HG03457 (cell line): ENCODE measurements at regions not wholly inside any gene's neighbourhood (a gene's known extent, or its start where the extent isn't known, plus 50 kb on each side); places are given as distances from the start of the nearest gene placed in this dataset.
"Not testable (repeated sequence)": the region's sequence is repeated elsewhere in the genome, so short reads cannot be mapped to it uniquely, and the experiment has no call there.

Source experiments
- ATAC-seq: cut with Tn5 transposase; IDR thresholded peaks from one replicate; pipeline ENCODE4 v1.9.1; 2021; ENCODE audit warnings: moderate number of reproducible peaks; ENCODE audit not compliant: unreplicated experiment

DNA sequence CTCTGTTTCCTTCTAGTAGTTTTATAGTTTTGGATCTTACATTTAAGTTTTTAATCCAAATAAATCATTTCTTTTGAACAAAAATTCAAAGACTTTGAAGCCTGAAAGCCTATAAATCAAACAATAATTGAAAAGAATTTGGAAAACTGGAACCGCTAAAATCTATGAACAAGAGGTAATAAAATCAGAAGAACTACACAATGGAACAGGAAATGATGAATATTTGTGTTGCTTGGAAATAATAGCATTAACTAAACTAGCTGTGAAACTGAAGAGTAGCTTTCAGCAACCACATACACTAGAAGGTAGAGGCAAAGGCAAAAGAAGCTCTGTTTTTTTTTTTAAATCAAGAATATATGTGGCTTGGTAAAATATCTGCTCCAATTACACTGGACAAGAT is 147.9 kb upstream of the ABI3BP start:
- ATAC-seq, result no peak

DNA sequence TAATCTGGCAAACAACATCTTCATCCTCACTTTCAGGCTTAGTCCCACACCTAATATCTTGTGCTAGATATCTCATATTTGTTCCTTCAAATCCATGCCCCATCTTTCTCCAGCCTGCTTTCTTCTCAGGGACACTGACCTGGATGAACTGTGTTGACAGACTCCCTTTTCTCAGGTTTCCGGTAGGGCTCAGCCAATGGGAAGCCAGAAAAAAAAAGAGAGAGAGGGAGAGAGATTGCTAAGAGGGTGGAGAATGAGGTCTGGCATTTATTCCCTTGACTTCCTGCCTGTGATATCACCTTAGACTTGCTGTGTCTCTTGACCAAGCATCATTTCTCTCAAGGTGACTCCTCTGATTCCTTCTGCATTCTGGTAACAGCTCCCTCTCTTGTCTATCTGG is 145.6 kb upstream of the ABI3BP start:
- no peak for ATAC-seq

DNA sequence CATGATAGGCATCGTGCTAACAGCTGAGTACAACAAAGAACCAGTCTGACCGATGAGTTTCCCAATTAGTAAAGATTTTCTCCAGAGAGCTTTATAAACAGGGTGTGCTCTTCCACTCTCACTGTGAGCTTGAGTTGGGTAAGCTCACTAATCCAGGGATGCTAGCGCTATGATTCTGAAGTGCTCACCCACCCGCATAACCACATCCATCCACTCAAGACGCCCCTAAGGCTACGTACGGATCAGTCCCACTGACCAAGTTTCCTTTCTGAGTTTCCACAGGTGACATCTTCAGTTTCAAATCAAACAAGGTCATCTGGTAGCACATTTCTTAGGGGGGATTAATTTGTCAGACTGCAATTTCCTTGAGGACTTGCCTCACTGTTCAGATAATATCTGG is 141.1 kb upstream of the ABI3BP start:
- ATAC-seq, result no peak

DNA sequence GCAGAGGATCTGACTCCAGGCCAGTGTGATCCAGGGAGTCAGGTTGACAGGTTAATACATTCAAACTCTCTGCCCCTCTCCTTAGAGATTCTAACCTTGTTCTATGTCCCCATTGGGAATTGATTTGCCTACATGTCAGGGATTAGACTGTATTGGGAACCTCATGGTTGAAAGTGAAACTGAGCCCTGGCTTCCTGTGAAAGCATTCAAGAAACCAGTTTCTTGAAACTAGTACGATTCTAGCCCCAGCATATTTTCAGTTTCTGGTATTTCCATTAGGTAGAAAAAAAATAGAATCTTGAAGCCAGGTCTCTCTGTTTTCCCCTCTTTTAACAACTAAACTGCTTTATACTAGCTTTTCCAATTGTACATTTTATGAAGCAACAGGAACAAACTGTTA is 140.4 kb upstream of the ABI3BP start:
- peak; percentile 71 for ATAC-seq

DNA sequence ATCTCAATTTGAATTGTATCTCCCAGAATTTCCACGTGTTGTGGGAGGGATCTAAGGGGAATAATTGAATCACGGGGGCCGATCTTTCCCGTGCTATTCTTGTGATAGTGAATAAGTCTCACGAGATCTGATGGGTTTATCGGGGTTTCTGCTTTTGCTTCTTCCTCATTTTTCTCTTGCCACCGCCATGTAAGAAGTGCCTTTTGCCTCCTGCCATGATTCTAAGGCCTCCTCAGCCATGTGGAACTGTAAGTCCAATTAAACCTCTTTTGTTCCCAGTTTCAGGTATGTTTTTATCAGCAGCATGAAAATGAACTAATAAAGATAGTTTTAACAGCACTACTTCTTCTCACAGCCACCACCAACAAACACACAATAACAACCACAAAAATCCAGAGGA is 140.0 kb upstream of the ABI3BP start:
- not testable (repeated sequence) for ATAC-seq

DNA sequence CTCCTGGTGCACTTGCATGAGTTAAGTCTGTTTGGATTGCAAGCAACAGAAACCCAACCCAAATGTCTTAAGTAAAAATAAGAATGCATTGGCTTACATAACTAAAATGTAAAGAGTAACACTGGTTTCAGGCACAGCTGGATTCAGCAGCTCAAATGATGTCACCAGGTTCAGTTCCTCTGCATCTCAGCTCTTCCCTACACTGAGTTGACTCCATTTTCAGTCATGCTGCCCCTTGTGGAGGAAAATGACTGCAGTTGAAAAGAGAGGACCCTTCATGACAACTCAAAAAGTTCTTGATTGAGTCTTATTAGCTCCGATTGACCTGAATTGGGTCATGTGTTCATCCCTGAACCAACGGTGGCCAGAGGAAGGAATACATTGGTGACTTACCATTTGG is 138.5 kb upstream of the ABI3BP start:
- no peak for ATAC-seq

DNA sequence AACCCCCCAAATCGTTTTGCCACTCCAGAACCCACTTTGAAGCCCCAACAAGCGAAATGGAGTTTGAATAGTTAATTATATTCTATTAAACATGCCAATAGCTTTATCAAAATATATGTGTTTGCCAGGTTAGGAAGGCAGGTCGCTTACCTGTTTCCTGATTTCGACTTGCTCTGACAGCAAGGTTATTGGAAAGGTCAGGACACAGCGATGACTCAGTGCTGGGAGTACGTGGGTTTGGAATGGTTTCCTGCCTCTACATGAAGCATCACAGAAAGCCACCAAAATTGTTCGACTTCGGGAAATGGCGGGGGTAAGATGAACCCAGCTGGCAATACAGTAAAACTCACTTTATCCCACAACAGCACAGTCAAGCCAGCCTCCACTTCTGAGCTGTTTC is 135.6 kb upstream of the ABI3BP start:
- no peak for ATAC-seq

DNA sequence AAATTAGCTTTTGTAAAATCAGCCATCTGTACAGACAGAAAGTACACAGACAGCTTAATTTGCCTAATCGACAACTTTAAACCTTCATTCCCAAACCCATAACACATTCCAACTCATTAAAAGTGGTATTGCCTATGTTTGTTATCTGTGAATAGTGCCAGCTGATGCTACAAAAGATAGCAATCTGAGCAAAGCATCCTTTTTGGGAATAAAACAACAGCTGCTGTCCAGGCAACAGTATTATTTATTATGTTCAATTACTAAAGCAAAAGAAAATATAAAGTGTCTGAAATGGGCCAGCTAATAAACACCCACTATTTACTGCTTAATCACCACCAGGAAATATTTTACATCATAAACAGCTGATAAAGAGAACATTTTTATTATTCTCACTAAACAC is 134.8 kb upstream of the ABI3BP start:
- ATAC-seq, result no peak

DNA sequence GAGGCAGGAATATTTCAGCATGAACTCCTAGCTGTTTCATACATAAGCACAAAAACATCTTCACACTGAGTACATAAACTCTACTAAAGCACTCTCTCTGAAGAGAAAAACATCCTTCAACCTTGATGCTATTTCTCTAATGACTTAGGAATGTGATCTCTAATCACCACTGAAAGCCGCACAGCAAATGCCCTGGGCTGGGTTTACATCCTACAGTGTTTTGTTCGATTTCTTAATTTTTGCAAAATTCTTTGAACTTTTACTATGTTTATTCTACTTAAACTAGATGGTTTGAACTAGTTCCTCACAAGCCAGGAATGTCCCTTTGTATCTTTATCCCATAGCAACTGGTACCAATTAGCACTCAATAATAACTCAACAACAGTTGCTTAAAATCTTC is 130.9 kb upstream of the ABI3BP start:
- no peak for ATAC-seq

DNA sequence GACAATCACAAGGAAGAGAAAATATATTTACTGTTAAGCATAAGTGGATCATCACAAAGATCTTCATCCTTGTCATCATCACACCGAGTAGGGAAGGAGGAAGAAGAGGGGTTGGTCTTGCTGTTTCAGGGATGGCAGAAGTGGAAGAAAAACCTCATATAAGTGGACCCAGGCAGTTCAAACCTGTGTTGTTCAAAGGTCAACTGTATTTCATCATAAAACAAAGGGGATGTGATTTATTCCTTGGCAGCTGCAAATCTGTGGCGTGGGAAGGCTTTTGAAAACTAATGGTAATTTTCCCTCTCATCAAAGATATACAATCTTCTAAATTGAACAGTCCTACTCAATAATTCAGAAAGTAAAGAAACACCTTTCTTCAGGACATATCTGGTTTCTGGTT is 129.9 kb upstream of the ABI3BP start:
- no peak for ATAC-seq

DNA sequence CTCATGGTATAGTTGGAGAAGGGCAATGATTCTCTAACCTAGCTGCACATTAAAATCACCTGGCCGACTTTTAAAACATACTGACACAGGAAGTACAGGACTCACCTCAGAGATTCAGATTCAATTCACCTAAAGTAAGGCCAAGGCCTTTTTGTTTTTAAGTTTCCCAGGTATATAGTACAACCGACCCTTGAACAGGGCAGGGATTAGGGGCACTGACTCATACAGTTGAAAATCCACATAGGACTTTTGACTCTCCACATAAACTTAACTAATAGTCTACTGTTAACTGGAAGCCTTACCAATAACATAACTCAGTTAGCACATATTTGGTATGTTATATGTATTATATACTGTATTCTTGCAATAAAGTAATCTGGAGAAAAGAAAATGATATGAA is 129.5 kb upstream of the ABI3BP start:
- ATAC-seq, result no peak

DNA sequence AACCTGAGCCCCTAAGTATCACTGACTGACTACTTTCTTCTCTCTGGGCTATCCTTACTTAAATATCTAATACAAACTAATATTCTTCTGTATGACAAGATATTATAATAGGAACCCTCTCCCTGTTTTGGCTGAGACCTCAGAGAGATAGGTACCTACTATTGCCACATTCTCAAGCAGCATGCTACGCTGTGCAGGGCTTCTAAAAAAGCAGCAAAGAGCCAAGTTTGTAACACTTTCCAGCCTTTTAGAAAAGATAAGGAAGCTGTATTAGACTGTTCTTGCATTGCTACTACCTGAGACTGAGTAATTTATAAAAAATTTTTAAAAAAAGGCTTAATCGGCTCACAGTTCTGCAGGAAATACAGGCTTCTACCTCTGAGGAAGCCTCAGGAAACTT is 126.8 kb upstream of the ABI3BP start:
- ATAC-seq, result no peak

DNA sequence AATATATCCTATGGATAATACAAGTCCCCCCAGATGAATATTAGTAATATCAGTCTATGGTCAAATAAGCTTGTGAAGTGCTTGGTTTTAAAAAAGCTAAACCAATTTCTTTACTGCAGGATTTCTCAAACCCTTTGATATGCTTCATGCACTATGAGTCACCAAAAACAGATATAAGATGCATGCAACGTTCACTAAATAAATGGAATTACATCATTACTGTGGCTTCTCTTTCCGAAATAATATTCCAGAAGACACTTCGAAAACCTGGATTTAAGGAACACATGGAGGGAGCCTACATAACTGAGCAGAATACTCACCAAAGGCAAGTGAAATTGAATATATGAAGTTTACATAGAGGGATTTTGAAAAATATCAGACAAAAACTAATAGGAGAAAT is 126.3 kb upstream of the ABI3BP start:
- no peak for ATAC-seq

DNA sequence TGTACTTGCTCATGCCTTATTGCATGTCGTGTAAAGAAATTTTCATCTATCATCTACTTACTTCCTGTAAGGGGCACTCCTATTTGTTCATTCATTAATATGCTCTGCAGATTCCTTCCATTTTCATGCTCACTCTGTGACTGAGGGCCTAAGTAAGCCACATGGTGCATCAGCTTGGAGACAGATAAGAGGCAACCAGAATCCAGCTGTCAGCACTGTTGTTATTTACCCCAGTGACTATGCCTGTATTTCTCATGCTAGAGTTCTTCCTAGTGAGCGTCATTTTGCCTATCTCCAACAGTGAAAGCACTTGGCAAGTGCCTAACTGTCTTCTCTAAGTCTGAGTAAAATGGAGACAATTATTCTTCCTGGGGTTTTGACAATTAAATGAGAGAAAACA is 124.8 kb upstream of the ABI3BP start:
- no peak for ATAC-seq

DNA sequence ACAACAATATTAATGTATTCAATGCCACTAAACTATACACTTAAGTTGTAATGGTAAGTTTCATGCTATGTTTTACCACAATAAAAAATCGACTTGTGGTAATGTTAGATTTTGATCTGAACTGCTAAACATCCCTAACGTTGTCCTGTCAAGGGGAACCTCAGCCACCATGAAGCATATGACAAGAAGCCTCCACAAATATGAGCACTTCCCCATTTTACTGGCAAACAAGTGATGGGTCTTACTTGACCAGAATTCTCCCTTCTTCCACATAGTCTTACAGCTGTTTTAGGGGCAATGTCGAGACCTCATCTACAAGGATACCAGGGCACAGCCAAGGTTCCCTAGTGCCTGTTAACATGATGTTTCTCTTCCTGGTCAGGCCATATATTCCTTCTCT is 124.2 kb upstream of the ABI3BP start:
- no peak for ATAC-seq

DNA sequence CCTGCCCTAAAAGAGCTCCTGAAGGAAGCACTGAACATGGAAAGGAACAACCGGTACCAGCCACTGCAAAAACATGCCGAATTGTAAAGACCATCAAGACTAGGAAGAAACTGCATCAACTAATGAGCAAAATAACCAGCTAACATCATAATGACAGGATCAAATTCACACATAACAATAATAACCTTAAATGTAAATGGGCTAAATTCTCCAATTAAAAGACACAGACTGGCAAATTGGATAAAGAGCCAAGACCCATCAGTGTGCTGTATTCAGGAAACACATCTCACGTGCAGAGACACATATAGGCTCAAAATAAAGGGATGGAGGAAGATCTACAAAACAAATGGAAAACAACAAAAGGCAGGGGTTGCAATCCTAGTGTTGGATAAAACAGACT is 117.1 kb upstream of the ABI3BP start:
- not testable (repeated sequence) for ATAC-seq

DNA sequence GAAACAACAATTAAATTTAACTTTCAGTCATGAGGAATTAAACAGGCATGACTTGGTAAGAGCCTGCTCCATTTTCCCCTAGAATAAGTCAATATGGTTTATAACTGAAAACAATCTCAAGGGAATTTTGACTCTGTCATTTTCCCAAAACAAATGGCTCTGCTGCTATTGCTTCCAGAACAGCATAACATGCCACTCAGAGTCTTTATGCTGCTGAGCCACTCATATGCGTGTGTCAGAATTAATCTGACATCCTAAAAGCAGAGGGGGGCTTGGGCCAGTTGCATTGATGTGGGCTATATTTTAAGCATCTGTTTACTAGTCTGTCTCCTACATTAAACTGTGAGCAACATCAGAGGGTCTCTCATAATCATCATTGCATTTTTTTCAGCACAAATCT is 111.1 kb upstream of the ABI3BP start:
- ATAC-seq, result no peak

DNA sequence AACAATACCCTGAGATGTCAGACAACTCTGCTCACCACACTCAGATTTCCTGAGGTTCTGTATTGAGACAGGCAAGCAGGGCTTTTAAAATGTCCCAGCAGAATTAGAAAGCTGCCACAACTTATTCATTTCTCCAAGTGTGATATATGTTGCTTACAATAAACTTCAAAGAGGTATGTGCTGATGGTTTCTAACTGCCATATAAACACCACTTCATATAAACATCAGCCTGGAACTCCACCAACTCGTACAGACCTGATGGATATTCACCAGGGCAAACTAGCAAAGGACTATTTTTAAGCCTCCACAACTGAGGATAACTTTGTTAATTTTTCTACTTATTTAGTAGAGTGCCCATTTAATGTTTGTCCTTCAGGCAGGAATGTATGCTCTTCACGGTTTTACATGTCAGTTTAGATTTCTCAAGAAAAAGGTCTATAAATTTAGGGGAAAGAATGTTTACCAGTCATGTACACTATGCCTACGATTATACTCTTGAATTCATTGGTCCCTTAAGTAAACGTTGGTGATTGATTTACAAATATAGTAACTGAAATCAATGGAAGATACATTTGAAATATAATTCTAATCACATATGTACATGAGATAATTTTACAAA is 109.6 kb upstream of the ABI3BP start:
- ATAC-seq, result no peak

DNA sequence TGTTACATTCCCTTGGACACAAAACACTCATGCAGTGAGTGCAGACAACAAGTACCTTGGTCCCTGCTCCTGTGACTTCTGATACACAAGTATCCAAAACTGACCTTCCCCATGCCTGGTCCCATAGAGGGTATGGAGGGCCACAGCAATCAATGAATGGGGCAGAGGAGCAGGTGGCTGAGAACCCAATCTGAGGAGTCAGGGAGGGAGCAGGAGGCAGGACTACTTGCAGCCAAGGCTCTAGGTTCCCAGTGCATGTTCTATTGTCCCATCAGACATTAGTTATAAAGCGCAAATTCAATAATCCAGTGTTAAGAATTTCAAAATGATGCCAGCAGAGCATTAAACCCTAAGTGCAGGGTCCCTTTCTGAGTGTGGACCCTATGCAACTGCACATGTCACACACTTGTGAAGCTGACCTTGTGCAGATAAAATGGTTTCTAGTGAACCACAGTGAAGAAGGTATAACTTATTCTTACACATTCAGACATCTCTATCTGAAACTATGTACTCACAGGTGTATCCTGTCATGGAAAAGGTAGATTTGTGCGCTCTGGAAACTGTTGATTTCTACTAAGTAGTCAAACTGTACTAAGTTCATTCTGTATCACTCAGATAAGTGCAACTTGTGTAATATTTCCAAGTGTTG is 107.3 kb upstream of the ABI3BP start:
- ATAC-seq, result no peak

DNA sequence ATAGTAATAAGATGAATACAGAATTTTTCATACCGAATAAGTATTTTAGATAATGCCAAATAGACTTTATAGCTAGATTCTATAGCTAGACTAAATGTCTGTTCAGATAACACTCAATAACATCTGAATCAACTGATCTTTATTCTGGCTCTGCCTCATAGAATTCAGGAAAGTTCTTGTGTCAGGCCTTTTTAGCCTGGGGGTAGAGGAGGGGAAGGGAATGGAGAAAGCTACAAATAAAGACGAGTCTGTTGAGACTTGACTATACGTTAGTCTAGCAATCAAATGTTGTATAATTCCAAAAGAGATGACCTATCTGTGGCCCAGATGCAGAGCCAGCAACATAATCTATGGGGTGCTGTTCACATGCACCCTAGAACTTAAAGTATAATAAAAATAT is 106.6 kb upstream of the ABI3BP start:
- no peak for ATAC-seq

DNA sequence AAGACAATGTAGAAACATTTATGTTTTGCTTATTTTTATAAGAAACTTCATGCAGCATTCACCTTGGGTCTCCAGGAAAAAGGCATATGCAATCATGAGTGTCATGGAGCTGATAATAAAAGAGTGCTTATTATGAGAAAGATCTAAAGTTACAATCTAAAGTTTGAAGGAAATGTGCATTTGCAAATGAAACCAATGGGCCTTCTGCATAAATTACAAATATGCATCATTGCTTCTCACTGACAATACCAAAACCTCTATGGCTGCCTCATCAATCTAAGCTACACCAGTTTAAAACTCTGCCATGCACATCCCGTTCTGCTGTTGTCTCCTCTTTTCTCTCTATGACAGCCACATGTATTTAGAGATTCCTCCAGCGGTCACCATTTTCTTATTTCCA is 103.2 kb upstream of the ABI3BP start:
- ATAC-seq, result no peak

DNA sequence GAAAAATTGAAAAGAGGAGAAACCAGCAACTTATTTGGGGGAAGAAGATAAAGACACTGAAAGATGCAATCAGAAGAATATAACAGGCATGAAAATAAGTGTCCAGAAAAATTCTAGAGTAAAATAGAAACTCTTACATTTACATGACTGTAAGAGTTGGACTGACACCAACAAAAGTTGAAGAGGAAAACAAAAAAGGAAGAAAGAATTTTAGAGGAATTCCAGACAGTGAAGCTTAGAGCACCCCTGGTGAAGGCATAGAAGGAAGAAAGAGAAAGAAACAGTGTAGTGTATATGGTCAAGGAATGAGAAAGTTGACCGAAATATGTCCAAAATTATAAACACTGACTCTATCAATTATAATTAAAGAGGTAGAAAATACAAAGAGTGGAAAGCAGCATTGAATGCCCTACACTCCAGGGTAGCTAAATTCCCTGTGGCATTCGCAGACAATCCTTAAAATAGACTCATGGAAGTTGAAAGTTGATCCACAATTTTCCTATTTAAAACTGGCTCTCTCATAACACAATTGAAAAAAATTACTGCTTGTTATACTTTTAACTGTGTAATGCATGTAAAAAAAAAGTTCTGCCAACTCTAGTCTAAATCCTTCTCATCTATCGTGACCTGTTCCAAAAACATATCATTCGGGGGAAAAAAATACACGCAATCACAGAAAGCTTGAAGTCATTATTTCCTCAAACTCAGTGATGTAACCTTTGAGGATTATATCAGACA is 102.6 kb upstream of the ABI3BP start:
- no peak for ATAC-seq

DNA sequence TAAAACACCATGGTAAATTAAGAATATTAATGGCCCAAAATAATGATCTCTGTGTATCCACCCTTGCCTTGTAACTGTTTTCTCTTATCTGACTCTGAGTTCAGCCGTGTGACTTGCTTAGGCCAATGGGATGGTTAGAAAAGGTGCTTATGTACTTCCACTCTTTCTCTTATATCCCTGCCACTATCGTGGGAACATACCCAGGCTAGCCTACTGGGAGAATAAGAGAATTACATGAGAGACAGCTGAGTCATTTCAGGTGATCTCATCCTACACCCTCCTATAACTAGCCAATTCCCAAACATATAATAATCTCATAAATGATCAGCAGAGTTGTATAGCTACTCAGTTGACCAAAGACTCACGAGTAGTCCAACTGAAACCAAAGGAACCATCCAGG is 98.3 kb upstream of the ABI3BP start:
- ATAC-seq, result no peak
